ENCODE measurements at regions not wholly inside any gene's neighbourhood (a gene's known extent, or its start where the extent isn't known, plus 50 kb on each side); places are given as distances from the start of the nearest gene placed in this dataset.

DNA sequence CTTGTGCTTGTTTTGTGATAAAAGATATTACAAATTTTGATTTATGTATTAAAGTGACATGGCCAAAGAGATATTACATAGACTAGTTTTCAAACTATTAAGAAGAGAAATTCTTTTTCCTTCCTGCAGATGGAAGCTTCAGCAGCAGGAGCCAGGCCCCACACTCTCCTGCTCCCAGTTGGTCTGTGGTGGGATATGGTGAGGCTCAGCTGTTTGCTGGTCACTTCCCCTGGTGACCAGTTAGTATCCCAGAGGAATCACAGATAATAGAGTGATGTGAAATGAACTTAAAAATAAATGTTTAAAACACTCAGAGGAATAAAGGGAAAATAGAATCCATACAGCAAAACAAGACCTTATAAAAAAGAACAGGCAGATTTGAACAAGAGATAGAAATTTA, 154.7 kb downstream of the KTN1 start:
- H3K4me1 ChIP-seq (ENCODE audit: insufficient read depth, low read length, poor library complexity, severe bottlenecking): peaks cover under 1% of the 10 kb centered on the region
- no peak overlapping the region for H3K27ac ChIP-seq (ENCODE audit: low read depth, low read length, poor library complexity, severe bottlenecking)
- DNase-seq (ENCODE audit: low spot score): no peak
- ChIA-PET POLR2A (ENCODE audit: low non-redundant PET) (no interaction called here), CTCF (no interaction called here)
- H3K27me3 ChIP-seq (replicated peaks; ENCODE audit: insufficient read depth, low read depth, low read length, poor library complexity): no peaks in the 10 kb centered on the region
- TF ChIP-seq EZH2 (IDR thresholded peaks at IDR 0.05; ENCODE audit: borderline replicate concordance, low read depth, low read length, poor library complexity, severe bottlenecking): no peak
- H3K36me3 ChIP-seq (ENCODE audit: insufficient read depth, low read length, poor library complexity, severe bottlenecking): no peaks in the 10 kb centered on the region
- intact Hi-C loops (cut with micrococcal nuclease; ENCODE audit: unreplicated experiment): loop anchor here (5.0 kb wide), 2 partner anchors 608 to 738 kb away; no protein-coding TSS in a partner anchor
- no peaks in the 10 kb centered on the region for H3K9me3 ChIP-seq (ENCODE audit: low read depth, low read length, poor library complexity, severe bottlenecking)
- BruUV-seq (replicated peaks): no TSS peak
- H3K4me3 ChIP-seq (ENCODE audit: low read depth, low read length, poor library complexity, severe bottlenecking): no peak overlapping the region

DNA sequence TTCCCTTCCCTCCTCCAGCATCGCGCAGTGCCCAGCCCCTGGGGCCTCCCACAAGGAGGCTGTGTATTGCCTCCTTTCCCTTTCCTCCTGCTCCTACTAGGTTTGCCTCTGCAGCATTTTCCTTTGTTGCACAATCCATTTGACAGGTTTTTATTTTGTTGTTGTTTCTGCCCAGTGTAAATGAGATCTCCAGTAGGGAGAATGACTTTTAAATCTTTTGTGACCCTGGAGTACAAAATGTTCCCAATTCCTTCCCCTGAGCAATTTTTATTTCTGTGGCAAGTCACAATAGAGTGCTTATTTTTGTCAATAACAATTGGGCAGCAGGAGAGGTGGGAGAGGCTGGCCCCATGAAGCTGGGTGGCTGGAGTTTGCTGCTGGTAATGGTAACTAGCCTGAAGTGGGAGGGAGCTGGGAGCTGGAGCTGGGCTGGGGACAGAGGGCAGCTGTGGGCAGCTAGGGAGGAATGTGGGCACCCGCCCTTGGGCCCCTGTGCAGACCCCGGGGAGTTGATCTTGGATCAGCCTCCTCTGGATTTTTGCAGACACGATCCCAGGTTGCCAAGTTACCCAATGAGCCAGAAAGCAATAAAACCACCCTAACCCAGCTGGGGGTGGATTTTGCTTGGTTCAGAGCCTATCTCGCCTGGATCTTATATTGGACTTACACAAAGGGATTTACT, 160.1 kb downstream of the KTN1 start:
- intact Hi-C loops (cut with micrococcal nuclease; ENCODE audit: unreplicated experiment): no loop called here
- POLR2A ChIA-PET (ENCODE audit: low non-redundant PET): no interaction called here
- TF ChIP-seq, protein P1, sequence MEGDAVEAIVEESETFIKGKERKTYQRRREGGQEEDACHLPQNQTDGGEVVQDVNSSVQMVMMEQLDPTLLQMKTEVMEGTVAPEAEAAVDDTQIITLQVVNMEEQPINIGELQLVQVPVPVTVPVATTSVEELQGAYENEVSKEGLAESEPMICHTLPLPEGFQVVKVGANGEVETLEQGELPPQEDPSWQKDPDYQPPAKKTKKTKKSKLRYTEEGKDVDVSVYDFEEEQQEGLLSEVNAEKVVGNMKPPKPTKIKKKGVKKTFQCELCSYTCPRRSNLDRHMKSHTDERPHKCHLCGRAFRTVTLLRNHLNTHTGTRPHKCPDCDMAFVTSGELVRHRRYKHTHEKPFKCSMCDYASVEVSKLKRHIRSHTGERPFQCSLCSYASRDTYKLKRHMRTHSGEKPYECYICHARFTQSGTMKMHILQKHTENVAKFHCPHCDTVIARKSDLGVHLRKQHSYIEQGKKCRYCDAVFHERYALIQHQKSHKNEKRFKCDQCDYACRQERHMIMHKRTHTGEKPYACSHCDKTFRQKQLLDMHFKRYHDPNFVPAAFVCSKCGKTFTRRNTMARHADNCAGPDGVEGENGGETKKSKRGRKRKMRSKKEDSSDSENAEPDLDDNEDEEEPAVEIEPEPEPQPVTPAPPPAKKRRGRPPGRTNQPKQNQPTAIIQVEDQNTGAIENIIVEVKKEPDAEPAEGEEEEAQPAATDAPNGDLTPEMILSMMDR (conservative IDR thresholded peaks at IDR 0.05; ENCODE audit: low read depth, low read length): no peak
- TF ChIP-seq EZH2 (IDR thresholded peaks at IDR 0.05; ENCODE audit: borderline replicate concordance, low read depth, low read length, poor library complexity, severe bottlenecking): no peak
- no peak overlapping the region for H3K27ac ChIP-seq (ENCODE audit: low read depth, low read length, poor library complexity, severe bottlenecking)
- no peaks in the 10 kb centered on the region for H3K36me3 ChIP-seq (ENCODE audit: insufficient read depth, low read length, poor library complexity, severe bottlenecking)
- H3K9me3 ChIP-seq (ENCODE audit: low read depth, low read length, poor library complexity, severe bottlenecking): no peaks in the 10 kb centered on the region
- BruUV-seq (replicated peaks): no TSS peak
- DNase-seq (ENCODE audit: low spot score): peak; percentile 61
- peaks cover 16% of the 10 kb centered on the region for H3K4me1 ChIP-seq (ENCODE audit: insufficient read depth, low read length, poor library complexity, severe bottlenecking)
- H3K4me3 ChIP-seq (ENCODE audit: low read depth, low read length, poor library complexity, severe bottlenecking): no peak overlapping the region
- no peaks in the 10 kb centered on the region for H3K27me3 ChIP-seq (replicated peaks; ENCODE audit: insufficient read depth, low read depth, low read length, poor library complexity)
- CTCF ChIA-PET: no interaction called here

DNA sequence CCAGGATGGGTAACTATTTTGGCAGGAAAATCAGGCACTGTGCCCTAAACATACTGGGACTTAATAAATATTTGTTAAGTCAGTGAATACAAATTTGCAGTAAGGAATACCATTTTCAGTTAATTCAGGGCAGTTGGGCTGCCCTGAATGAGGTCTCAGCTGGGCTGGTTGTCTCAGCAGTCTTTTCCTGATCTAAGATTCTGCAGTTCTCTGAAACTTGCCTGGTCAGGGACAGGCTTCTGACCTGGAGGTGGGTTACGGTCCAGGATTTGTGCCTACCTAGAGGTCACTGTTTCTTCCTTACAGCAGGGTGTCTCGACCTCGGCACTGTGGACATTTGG, 160.6 kb downstream of the KTN1 start:
- BruUV-seq (replicated peaks): no TSS peak
- intact Hi-C loops (cut with micrococcal nuclease; ENCODE audit: unreplicated experiment): no loop called here
- CTCF ChIA-PET: no interaction called here
- POLR2A ChIA-PET (ENCODE audit: low non-redundant PET): no interaction called here
- H3K36me3 ChIP-seq (ENCODE audit: insufficient read depth, low read length, poor library complexity, severe bottlenecking): no peaks in the 10 kb centered on the region
- no peaks in the 10 kb centered on the region for H3K27me3 ChIP-seq (replicated peaks; ENCODE audit: insufficient read depth, low read depth, low read length, poor library complexity)
- TF ChIP-seq, protein P1 (conservative IDR thresholded peaks at IDR 0.05; ENCODE audit: low read depth, low read length): no peak
- no peak for TF ChIP-seq EZH2 (IDR thresholded peaks at IDR 0.05; ENCODE audit: borderline replicate concordance, low read depth, low read length, poor library complexity, severe bottlenecking)
- peak overlapping the region; percentile 40 for H3K27ac ChIP-seq (ENCODE audit: low read depth, low read length, poor library complexity, severe bottlenecking)
- peaks cover 16% of the 10 kb centered on the region for H3K4me1 ChIP-seq (ENCODE audit: insufficient read depth, low read length, poor library complexity, severe bottlenecking)
- DNase-seq (ENCODE audit: low spot score): no peak
- H3K4me3 ChIP-seq (ENCODE audit: low read depth, low read length, poor library complexity, severe bottlenecking): no peak overlapping the region
- H3K9me3 ChIP-seq (ENCODE audit: low read depth, low read length, poor library complexity, severe bottlenecking): no peaks in the 10 kb centered on the region

DNA sequence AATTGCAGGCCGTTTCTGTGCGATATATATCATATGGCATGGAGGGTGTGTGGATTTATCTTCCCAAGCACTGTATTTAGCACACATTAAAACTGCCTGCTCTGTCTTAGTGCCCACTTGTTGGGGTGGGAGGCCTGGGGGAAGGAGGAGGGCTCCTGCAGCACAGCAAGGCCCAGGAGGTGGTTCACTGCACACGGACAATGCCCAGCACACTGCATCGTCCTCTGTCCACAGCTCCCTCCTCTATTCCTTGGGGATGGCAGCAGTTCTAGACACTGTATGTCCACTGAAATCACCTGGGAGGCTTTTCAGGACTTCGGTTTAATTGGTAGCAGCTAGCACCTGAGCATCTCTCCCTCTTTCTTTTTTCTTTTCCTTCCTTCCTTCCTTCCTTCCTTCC, 161.2 kb downstream of the KTN1 start:
- CTCF ChIA-PET: interaction anchor here (0.7 kb wide), 1 partner anchor 481 kb away, joined by 7 read pairs; no protein-coding TSS in a partner anchor

More for the DNA sequence above, 161.2 kb downstream of the KTN1 start:
- TF ChIP-seq EZH2 (IDR thresholded peaks at IDR 0.05; ENCODE audit: borderline replicate concordance, low read depth, low read length, poor library complexity, severe bottlenecking): no peak
- TF ChIP-seq, protein P1 (conservative IDR thresholded peaks at IDR 0.05; ENCODE audit: low read depth, low read length): no peak
- intact Hi-C loops (cut with micrococcal nuclease; ENCODE audit: unreplicated experiment): no loop called here
- Histone ChIP-seq H3K27me3 (replicated peaks; ENCODE audit: insufficient read depth, low read depth, low read length, poor library complexity) (no peaks in the 10 kb centered on the region), H3K9me3 (ENCODE audit: low read depth, low read length, poor library complexity, severe bottlenecking) (no peaks in the 10 kb centered on the region), H3K4me1 (ENCODE audit: insufficient read depth, low read length, poor library complexity, severe bottlenecking) (peaks cover 16% of the 10 kb centered on the region), H3K4me3 (ENCODE audit: low read depth, low read length, poor library complexity, severe bottlenecking) (no peak overlapping the region), H3K36me3 (ENCODE audit: insufficient read depth, low read length, poor library complexity, severe bottlenecking) (no peaks in the 10 kb centered on the region), H3K27ac (ENCODE audit: low read depth, low read length, poor library complexity, severe bottlenecking) (peak overlapping the region; percentile 40)
- DNase-seq (ENCODE audit: low spot score): no peak
- no TSS peak for BruUV-seq (replicated peaks)
- POLR2A ChIA-PET (ENCODE audit: low non-redundant PET): no interaction called here
